HL-60 (cell line): ENCODE measurements at regions not wholly inside any gene's neighbourhood (a gene's known extent, or its start where the extent isn't known, plus 50 kb on each side); places are given as distances from the start of the nearest gene placed in this dataset.

Experiments used
- GABPA ChIP-seq: IDR thresholded peaks from 2 replicates; pipeline ENCODE4 v1.6.1; 2012; ENCODE audit warnings: low read depth
- POLR2AphosphoS5 ChIP-seq: IDR thresholded peaks from 2 replicates; pipeline ENCODE4 v1.6.1; 2012; ENCODE audit warnings: low read depth
- SPI1 ChIP-seq: IDR thresholded peaks from 2 replicates; pipeline ENCODE4 v1.6.1; 2012; ENCODE audit warnings: low read depth, mild to moderate bottlenecking, borderline replicate concordance
- TF ChIP-seq, protein P1 (sequence below): IDR thresholded peaks from one replicate; pipeline ENCODE4 v1.5.1; 2011; ENCODE audit warnings: low read length, control low read depth, inconsistent platforms; ENCODE audit not compliant: insufficient read depth
- TF ChIP-seq, protein P2 (sequence below): IDR thresholded peaks from 2 replicates; pipeline ENCODE4 v1.6.1; 2012; ENCODE audit warnings: low read depth; ENCODE audit not compliant: insufficient replicate concordance

DNA sequence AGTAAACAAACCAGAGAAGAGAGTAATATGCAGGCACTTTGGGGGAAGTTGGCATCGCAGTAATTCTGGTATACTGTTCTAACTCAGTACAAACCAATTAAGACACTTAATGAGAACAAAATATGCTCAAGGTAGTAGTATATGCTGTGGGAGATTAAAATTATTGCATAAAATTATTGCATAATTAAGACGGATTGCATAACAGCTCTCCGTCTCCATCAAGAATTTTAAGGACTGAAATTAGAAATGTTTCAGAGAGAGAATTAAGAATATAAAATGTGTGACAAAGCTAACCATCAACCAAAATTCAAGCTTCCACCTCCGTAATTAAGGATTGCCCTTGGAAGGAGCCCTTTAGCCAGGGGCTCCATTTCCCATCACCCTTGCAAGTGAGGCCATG, 428.5 kb downstream of the ETS1 start:
- TF ChIP-seq, protein P1, sequence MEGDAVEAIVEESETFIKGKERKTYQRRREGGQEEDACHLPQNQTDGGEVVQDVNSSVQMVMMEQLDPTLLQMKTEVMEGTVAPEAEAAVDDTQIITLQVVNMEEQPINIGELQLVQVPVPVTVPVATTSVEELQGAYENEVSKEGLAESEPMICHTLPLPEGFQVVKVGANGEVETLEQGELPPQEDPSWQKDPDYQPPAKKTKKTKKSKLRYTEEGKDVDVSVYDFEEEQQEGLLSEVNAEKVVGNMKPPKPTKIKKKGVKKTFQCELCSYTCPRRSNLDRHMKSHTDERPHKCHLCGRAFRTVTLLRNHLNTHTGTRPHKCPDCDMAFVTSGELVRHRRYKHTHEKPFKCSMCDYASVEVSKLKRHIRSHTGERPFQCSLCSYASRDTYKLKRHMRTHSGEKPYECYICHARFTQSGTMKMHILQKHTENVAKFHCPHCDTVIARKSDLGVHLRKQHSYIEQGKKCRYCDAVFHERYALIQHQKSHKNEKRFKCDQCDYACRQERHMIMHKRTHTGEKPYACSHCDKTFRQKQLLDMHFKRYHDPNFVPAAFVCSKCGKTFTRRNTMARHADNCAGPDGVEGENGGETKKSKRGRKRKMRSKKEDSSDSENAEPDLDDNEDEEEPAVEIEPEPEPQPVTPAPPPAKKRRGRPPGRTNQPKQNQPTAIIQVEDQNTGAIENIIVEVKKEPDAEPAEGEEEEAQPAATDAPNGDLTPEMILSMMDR = no peak
- TF ChIP-seq, protein P2, sequence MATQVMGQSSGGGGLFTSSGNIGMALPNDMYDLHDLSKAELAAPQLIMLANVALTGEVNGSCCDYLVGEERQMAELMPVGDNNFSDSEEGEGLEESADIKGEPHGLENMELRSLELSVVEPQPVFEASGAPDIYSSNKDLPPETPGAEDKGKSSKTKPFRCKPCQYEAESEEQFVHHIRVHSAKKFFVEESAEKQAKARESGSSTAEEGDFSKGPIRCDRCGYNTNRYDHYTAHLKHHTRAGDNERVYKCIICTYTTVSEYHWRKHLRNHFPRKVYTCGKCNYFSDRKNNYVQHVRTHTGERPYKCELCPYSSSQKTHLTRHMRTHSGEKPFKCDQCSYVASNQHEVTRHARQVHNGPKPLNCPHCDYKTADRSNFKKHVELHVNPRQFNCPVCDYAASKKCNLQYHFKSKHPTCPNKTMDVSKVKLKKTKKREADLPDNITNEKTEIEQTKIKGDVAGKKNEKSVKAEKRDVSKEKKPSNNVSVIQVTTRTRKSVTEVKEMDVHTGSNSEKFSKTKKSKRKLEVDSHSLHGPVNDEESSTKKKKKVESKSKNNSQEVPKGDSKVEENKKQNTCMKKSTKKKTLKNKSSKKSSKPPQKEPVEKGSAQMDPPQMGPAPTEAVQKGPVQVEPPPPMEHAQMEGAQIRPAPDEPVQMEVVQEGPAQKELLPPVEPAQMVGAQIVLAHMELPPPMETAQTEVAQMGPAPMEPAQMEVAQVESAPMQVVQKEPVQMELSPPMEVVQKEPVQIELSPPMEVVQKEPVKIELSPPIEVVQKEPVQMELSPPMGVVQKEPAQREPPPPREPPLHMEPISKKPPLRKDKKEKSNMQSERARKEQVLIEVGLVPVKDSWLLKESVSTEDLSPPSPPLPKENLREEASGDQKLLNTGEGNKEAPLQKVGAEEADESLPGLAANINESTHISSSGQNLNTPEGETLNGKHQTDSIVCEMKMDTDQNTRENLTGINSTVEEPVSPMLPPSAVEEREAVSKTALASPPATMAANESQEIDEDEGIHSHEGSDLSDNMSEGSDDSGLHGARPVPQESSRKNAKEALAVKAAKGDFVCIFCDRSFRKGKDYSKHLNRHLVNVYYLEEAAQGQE = no peak
- TF ChIP-seq POLR2AphosphoS5 = no peak
- no peak for TF ChIP-seq SPI1
- TF ChIP-seq GABPA = no peak
